ENCODE measurements at regions not wholly inside any gene's neighbourhood (a gene's known extent, or its start where the extent isn't known, plus 50 kb on each side); places are given as distances from the start of the nearest gene placed in this dataset.

DNA sequence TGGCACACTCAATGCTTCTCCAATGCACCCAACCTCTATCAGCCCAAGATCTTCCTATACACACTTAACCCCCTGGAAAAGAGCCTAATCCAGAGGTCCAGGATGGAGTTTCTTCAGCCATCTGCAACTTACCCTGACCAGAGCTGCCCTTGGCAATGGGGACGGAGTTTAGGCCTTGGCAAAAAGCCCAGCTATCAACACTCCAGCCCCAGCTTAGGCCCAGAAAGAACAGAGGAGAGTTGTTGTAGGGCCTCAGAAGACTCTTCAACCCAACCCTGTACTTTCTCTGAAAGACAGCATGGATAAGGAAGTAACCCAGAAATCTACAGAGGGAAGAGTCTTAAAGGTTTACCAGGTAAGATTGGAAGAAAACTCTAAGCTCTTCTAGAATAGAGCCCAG is 219.3 kb upstream of the PELI2 start:
- Histone ChIP-seq H3K4me3 (no peak overlapping the region), H3K27me3 (no peaks in the 10 kb centered on the region), H3K27ac (no peak overlapping the region), H3K9me3 (no peaks in the 10 kb centered on the region), H3K36me3 (no peaks in the 10 kb centered on the region), H3K4me1 (no peaks in the 10 kb centered on the region)
- in situ Hi-C loops (cut with MboI; ENCODE audit: low pct_ligation_motif_present in 1 of 4, low pct_unique_long_range_greater_than_20kb in 1 of 4, low sequenced_read_pairs in 3 of 4) (no loop called here), intact Hi-C loops (cut with DNase I; ENCODE audit: low total_unique reads) (no loop called here)
- WGBS, 2 donors (ENCODE audit: low coverage in 1 of 2) = 50% methylated on average over 1 of the region's 1 CpG; no CpG with 5 or more reads in 1 of the 2 donors
- TF ChIP-seq EP300 (IDR thresholded peaks at IDR 0.05; ENCODE audit: low read depth) = no peak
- no peak for TF ChIP-seq POLR2A (IDR thresholded peaks at IDR 0.05)
- no peak for TF ChIP-seq POLR2AphosphoS5 (IDR thresholded peaks at IDR 0.05)
- no peak for DNase-seq

DNA sequence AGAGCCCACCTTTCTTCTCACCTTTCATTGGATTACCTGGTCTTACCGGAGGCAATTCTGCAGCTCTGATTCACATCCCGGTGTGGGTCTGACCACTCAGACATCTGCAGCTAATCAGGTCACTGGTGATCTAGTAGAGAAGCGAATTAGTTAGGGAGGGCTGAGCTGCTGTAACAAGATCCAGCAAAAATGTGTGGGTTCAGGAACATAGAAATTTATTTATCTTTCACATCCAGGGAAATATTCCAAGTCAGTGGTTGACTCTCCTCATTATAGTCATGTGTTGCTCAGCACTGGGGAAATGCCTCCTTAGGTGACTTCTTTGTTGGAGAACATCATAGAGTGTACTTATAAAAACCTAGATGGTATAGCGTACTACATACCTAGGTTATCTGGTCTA is 218.7 kb upstream of the PELI2 start:
- WGBS, 2 donors (ENCODE audit: low coverage in 1 of 2) = 90 to 94% methylated on average over 4 of the region's 4 CpGs
- DNase-seq = no peak
- H3K9me3 ChIP-seq = no peaks in the 10 kb centered on the region
- H3K27ac ChIP-seq = no peak overlapping the region
- H3K27me3 ChIP-seq = no peaks in the 10 kb centered on the region
- no peaks in the 10 kb centered on the region for H3K36me3 ChIP-seq
- intact Hi-C loops (cut with DNase I; ENCODE audit: low total_unique reads) = no loop called here
- in situ Hi-C loops (cut with MboI; ENCODE audit: low pct_ligation_motif_present in 1 of 4, low pct_unique_long_range_greater_than_20kb in 1 of 4, low sequenced_read_pairs in 3 of 4) = no loop called here
- no peak overlapping the region for H3K4me3 ChIP-seq
- TF ChIP-seq POLR2A (IDR thresholded peaks at IDR 0.05) (no peak), POLR2AphosphoS5 (IDR thresholded peaks at IDR 0.05) (no peak), EP300 (IDR thresholded peaks at IDR 0.05; ENCODE audit: low read depth) (no peak)
- TF ChIP-seq, protein P1, sequence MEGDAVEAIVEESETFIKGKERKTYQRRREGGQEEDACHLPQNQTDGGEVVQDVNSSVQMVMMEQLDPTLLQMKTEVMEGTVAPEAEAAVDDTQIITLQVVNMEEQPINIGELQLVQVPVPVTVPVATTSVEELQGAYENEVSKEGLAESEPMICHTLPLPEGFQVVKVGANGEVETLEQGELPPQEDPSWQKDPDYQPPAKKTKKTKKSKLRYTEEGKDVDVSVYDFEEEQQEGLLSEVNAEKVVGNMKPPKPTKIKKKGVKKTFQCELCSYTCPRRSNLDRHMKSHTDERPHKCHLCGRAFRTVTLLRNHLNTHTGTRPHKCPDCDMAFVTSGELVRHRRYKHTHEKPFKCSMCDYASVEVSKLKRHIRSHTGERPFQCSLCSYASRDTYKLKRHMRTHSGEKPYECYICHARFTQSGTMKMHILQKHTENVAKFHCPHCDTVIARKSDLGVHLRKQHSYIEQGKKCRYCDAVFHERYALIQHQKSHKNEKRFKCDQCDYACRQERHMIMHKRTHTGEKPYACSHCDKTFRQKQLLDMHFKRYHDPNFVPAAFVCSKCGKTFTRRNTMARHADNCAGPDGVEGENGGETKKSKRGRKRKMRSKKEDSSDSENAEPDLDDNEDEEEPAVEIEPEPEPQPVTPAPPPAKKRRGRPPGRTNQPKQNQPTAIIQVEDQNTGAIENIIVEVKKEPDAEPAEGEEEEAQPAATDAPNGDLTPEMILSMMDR (IDR thresholded peaks at IDR 0.05) = no peak
- no peaks in the 10 kb centered on the region for H3K4me1 ChIP-seq

DNA sequence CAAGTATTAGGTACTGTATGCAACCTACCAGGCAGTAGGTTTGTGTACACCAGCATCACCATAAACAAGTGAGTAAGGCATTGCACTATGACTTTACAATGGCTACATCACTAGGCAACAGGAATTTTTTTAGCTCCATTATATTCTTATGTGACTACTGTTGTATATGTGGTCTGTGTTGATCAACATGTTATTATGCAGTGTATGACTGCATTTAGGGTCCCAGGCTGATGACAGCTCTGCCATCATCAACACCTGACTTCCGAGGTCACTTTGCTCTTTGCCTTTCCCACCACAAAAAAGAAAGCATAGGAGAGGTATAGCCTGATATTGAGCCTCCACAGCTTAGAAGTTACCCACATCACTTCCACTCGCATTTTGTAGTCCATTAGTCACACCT is 217.5 kb upstream of the PELI2 start:
- no peak overlapping the region for H3K4me3 ChIP-seq
- no peaks in the 10 kb centered on the region for H3K36me3 ChIP-seq
- 80% methylated on average over 2 of the region's 2 CpGs; no CpG with 5 or more reads in 1 of the 2 donors for whole genome bisulfite sequencing, 2 donors (ENCODE audit: low coverage in 1 of 2)
- H3K27ac ChIP-seq = no peak overlapping the region
- no peaks in the 10 kb centered on the region for H3K4me1 ChIP-seq
- in situ Hi-C loops (cut with MboI; ENCODE audit: low pct_ligation_motif_present in 1 of 4, low pct_unique_long_range_greater_than_20kb in 1 of 4, low sequenced_read_pairs in 3 of 4) = no loop called here
- TF ChIP-seq POLR2A (IDR thresholded peaks at IDR 0.05) = no peak
- TF ChIP-seq POLR2AphosphoS5 (IDR thresholded peaks at IDR 0.05) = no peak
- TF ChIP-seq EP300 (IDR thresholded peaks at IDR 0.05; ENCODE audit: low read depth) = no peak
- TF ChIP-seq, protein P1 (IDR thresholded peaks at IDR 0.05) = no peak
- no peaks in the 10 kb centered on the region for H3K9me3 ChIP-seq
- intact Hi-C loops (cut with DNase I; ENCODE audit: low total_unique reads) = no loop called here
- no peaks in the 10 kb centered on the region for H3K27me3 ChIP-seq
- DNase-seq = no peak

DNA sequence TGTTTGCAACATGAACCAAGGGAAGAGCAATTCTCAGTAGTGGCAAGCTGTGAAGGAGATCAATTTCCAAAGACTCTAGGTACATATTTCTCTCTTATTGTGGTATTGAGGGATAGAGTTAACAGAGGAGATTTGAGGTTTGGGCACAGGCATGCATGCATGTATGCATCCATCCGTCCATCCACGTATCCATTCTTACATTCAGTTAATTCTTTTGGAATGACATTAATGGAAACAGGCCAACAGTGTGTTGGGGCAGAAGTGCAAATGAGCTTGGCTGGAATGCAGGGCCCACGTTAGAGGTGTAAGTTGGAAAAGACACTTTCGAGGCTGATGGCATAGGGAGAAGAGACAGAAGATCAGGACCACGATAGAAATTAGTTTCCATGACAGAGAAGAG is 216.9 kb upstream of the PELI2 start:
- DNase-seq = no peak
- TF ChIP-seq, protein P1 (IDR thresholded peaks at IDR 0.05) = no peak
- no peak for TF ChIP-seq POLR2A (IDR thresholded peaks at IDR 0.05)
- no peak for TF ChIP-seq POLR2AphosphoS5 (IDR thresholded peaks at IDR 0.05)
- no peak for TF ChIP-seq EP300 (IDR thresholded peaks at IDR 0.05; ENCODE audit: low read depth)
- intact Hi-C loops (cut with DNase I; ENCODE audit: low total_unique reads) (no loop called here), in situ Hi-C loops (cut with MboI; ENCODE audit: low pct_ligation_motif_present in 1 of 4, low pct_unique_long_range_greater_than_20kb in 1 of 4, low sequenced_read_pairs in 3 of 4) (no loop called here)
- Histone ChIP-seq H3K4me3 (no peak overlapping the region), H3K36me3 (no peaks in the 10 kb centered on the region), H3K27ac (no peak overlapping the region), H3K27me3 (no peaks in the 10 kb centered on the region), H3K9me3 (no peaks in the 10 kb centered on the region), H3K4me1 (no peaks in the 10 kb centered on the region)
- 84 to 88% methylated on average over 5 of the region's 5 CpGs for WGBS, 2 donors (ENCODE audit: low coverage in 1 of 2)

DNA sequence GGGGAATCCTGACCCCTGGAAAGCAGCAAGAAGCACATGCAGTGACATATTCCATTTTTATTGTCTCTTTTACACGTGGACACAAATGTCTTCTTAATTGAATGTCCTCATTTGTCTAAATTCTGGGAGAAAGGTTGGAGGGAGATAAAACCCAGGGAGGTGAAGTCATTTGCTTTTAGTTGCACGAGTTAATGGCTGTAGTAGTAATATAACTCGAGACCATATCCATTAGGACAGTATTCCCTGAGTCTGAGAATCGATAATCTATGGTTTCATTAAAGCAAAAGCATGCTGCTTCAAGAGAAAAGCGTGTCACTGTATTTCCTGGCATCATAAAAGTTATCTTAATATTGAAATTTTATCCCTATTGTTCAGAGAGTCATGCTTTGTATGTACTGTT is 216.0 kb upstream of the PELI2 start:
- Histone ChIP-seq H3K4me1 (no peaks in the 10 kb centered on the region), H3K36me3 (no peaks in the 10 kb centered on the region), H3K9me3 (no peaks in the 10 kb centered on the region), H3K4me3 (no peak overlapping the region), H3K27ac (no peak overlapping the region), H3K27me3 (no peaks in the 10 kb centered on the region)
- intact Hi-C loops (cut with DNase I; ENCODE audit: low total_unique reads) (no loop called here), in situ Hi-C loops (cut with MboI; ENCODE audit: low pct_ligation_motif_present in 1 of 4, low pct_unique_long_range_greater_than_20kb in 1 of 4, low sequenced_read_pairs in 3 of 4) (no loop called here)
- TF ChIP-seq POLR2AphosphoS5 (IDR thresholded peaks at IDR 0.05) (no peak), POLR2A (IDR thresholded peaks at IDR 0.05) (no peak), EP300 (IDR thresholded peaks at IDR 0.05; ENCODE audit: low read depth) (no peak)
- TF ChIP-seq, protein P1 (IDR thresholded peaks at IDR 0.05) = no peak
- no peak for DNase-seq
- 58 to 78% methylated on average over 4 to 5 of the region's 5 CpGs for WGBS, 2 donors (ENCODE audit: low coverage in 1 of 2)
